Trophoblast cell (in vitro differentiated cells and primary cell): ENCODE measurements at regions not wholly inside any gene's neighbourhood (a gene's known extent, or its start where the extent isn't known, plus 50 kb on each side); places are given as distances from the start of the nearest gene placed in this dataset.

Source experiments
- DNase-seq, 2 donors: peaks; one replicate each; pipeline ENCODE4 v3.0.0-alpha.2; 2016
- H2AFZ ChIP-seq: 2 replicates; pipeline ENCODE4 v1.6.1; 2013; ENCODE audit warnings: low read length, moderate library complexity, mild to moderate bottlenecking; ENCODE audit not compliant: insufficient read depth, poor library complexity
- H2AK5ac ChIP-seq: 2 replicates; pipeline ENCODE4 v1.6.1; 2013; ENCODE audit warnings: mild to moderate bottlenecking, low read length
- H2BK120ac ChIP-seq: 2 replicates; pipeline ENCODE4 v1.6.1; 2013; ENCODE audit warnings: low read length, mild to moderate bottlenecking, moderate library complexity; ENCODE audit not compliant: insufficient read depth, poor library complexity
- H2BK12ac ChIP-seq: 2 replicates; pipeline ENCODE4 v1.6.1; 2013; ENCODE audit warnings: mild to moderate bottlenecking, low read length, moderate library complexity
- H2BK5ac ChIP-seq: 2 replicates; pipeline ENCODE4 v1.6.1; 2013; ENCODE audit warnings: low read length, low read depth, moderate library complexity, mild to moderate bottlenecking; ENCODE audit not compliant: poor library complexity
- H3K14ac ChIP-seq: 2 replicates; pipeline ENCODE4 v1.6.1; 2013; ENCODE audit warnings: mild to moderate bottlenecking, low read length
- H3K18ac ChIP-seq: 2 replicates; pipeline ENCODE4 v1.6.1; 2013; ENCODE audit warnings: mild to moderate bottlenecking, low read length
- H3K23ac ChIP-seq: 2 replicates; pipeline ENCODE4 v1.6.1; 2013; ENCODE audit warnings: low read length
- H3K27ac ChIP-seq: 2 replicates; pipeline ENCODE4 v1.5.1; 2013; ENCODE audit warnings: low read depth, mild to moderate bottlenecking, inconsistent platforms, low read length, moderate library complexity
- H3K27me3 ChIP-seq: 2 replicates; pipeline ENCODE4 v1.6.1; 2013; ENCODE audit warnings: inconsistent platforms, mild to moderate bottlenecking, low read length, moderate library complexity; ENCODE audit not compliant: insufficient read depth
- H3K36me3 ChIP-seq, 2 experiments: 1 replicate in 1 of 2; 2 replicates in 1 of 2; pipeline ENCODE4 v1.6.1; 2013; ENCODE audit warnings: low read length in 2 of 2, mild to moderate bottlenecking in 2 of 2, moderate library complexity in 1 of 2; ENCODE audit not compliant: insufficient read depth in 2 of 2, control insufficient read depth in 1 of 2
- H3K4ac ChIP-seq: 2 replicates; pipeline ENCODE4 v1.6.1; 2013; ENCODE audit warnings: low read depth, mild to moderate bottlenecking, low read length, moderate library complexity
- H3K4me1 ChIP-seq, 2 experiments: 1 replicate in 1 of 2; 2 replicates in 1 of 2; pipeline ENCODE4 v1.6.1; 2013; ENCODE audit warnings: low read length in 2 of 2, mild to moderate bottlenecking in 2 of 2, moderate library complexity in 1 of 2; ENCODE audit not compliant: insufficient read depth in 2 of 2, control insufficient read depth in 1 of 2
- H3K4me2 ChIP-seq: 2 replicates; pipeline ENCODE4 v1.6.1; 2013; ENCODE audit warnings: inconsistent platforms, mild to moderate bottlenecking, low read length, moderate library complexity
- H3K4me3 ChIP-seq: 2 replicates; pipeline ENCODE4 v1.5.1; 2013; ENCODE audit warnings: mild to moderate bottlenecking, low read depth, low read length, inconsistent platforms
- H3K79me1 ChIP-seq: one replicate; pipeline ENCODE4 v1.6.1; 2013; ENCODE audit warnings: low read length
- H3K79me2 ChIP-seq: 2 replicates; pipeline ENCODE4 v1.6.1; 2013; ENCODE audit warnings: low read length, mild to moderate bottlenecking; ENCODE audit not compliant: control insufficient read depth, insufficient read depth, poor library complexity
- H3K9ac ChIP-seq: 2 replicates; pipeline ENCODE4 v1.6.1; 2013; ENCODE audit warnings: mild to moderate bottlenecking, low read length
- H3K9me3 ChIP-seq: 2 replicates; pipeline ENCODE4 v1.6.1; 2013; ENCODE audit warnings: low read depth, mild to moderate bottlenecking, control low read depth, inconsistent platforms, low read length; ENCODE audit not compliant: insufficient read depth
- H4K12ac ChIP-seq: 2 replicates; pipeline ENCODE4 v1.6.1; 2013; ENCODE audit warnings: low read depth, mild to moderate bottlenecking, low read length, moderate library complexity
- H4K8ac ChIP-seq: 2 replicates; pipeline ENCODE4 v1.6.1; 2013; ENCODE audit warnings: low read depth, mild to moderate bottlenecking, low read length, moderate library complexity
- H4K91ac ChIP-seq: one replicate; pipeline ENCODE4 v1.6.1; 2013; ENCODE audit warnings: low read depth, mild to moderate bottlenecking, low read length, moderate library complexity
- WGBS: extraction: QIAGEN DNeasy Blood & Tissue Kit; methylation state at CpG from one replicate; pipeline ENCODE4 v1.1.7; 2013; ENCODE audit warnings: missing lambda C conversion rate; ENCODE audit not compliant: insufficient read length, insufficient coverage; ENCODE audit errors: extremely low coverage; 5-methylcytosine and 5-hydroxymethylcytosine counted together

DNA sequence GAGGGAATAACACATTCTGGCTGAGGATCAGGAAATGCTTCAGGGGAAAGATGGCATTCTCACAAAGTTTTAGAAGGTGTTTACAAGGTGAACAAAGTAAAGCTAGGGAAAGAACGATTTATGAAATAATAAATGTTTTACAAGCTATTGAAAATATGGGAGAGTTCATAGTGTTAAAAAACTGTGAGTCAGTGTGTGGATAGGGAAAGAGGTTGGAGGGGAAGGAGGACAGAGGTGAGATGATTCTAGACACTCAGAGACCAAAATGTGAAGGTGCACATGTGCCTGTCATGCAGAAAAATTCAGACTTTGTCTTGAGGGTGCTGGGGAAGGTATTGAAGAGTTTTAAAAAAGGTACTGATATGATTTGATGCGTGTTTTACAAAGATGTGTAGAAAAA, 476.1 kb downstream of the TDRD3 start:
- H3K18ac ChIP-seq: no peak overlapping the region
- H4K91ac ChIP-seq: no peak overlapping the region
- H2AK5ac ChIP-seq: no peak overlapping the region
- H3K79me2 ChIP-seq: no peaks in the 10 kb centered on the region
- no peak overlapping the region for H3K23ac ChIP-seq
- H3K27ac ChIP-seq: no peak overlapping the region
- peaks cover 3% of the 10 kb centered on the region for H3K9me3 ChIP-seq
- H3K9ac ChIP-seq: no peak overlapping the region
- no peak overlapping the region for H3K4me3 ChIP-seq
- no peaks in the 10 kb centered on the region for H3K36me3 ChIP-seq
- H2BK12ac ChIP-seq: no peak overlapping the region
- no peak overlapping the region for H3K14ac ChIP-seq
- H3K4me2 ChIP-seq: no peak overlapping the region
- no peak overlapping the region for H4K12ac ChIP-seq
- H3K4ac ChIP-seq: no peak overlapping the region
- H2BK5ac ChIP-seq: no peak overlapping the region
- no peaks in the 10 kb centered on the region for H3K79me1 ChIP-seq
- H3K4me1 ChIP-seq: no peaks in the 10 kb centered on the region
- no peak overlapping the region for H2BK120ac ChIP-seq
- H4K8ac ChIP-seq: no peak overlapping the region
- no peak for DNase-seq
- H3K27me3 ChIP-seq: no peaks in the 10 kb centered on the region
- no peak overlapping the region for H2AFZ ChIP-seq
- WGBS: 100% methylated on average over 1 of the region's 2 CpGs

DNA sequence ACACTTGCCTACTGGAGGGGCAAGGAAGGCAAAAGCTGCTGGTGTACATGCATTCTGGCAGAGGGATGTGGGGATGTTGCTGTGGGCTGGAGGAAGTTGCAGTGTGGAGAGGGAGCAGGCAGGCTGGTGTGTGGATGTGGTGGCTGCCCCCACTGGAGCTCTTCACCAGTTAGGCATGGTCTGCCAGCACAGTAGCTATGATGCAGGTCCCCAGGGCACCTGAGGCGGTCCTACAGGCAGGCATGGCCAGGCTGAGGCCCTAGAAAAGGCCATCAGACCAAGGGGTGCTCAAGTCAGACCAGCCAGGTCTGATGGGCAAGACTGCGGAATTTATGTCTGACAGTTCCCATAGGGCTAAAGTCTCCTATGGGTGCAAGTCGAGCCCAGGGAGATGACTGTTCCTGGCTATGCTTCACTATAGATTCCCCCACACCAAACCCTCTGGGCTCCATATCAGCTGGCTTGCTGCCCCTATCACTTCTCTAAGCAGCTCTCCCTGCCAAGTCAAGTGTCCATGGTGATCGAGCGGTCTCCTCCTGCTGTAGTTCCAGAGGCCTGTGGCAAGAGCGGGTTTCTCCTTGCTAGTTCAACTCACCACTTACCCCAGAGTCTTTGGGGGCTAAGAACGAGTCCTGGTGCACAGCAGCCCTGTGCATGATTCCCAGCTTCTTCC, 473.1 kb downstream of the TDRD3 start:
- H3K27ac ChIP-seq: no peak overlapping the region
- H3K4me3 ChIP-seq: peak overlapping the region; percentile 38
- no peak overlapping the region for H2BK120ac ChIP-seq
- no peaks in the 10 kb centered on the region for H3K36me3 ChIP-seq
- H4K8ac ChIP-seq: no peak overlapping the region
- no peaks in the 10 kb centered on the region for H3K27me3 ChIP-seq
- H2AFZ ChIP-seq: no peak overlapping the region
- no peaks in the 10 kb centered on the region for H3K79me1 ChIP-seq
- no peaks in the 10 kb centered on the region for H3K4me1 ChIP-seq
- H3K9me3 ChIP-seq: peaks cover 3% of the 10 kb centered on the region
- no peak overlapping the region for H2BK5ac ChIP-seq
- no peak for DNase-seq
- H3K4me2 ChIP-seq: no peak overlapping the region
- H4K12ac ChIP-seq: no peak overlapping the region
- H3K23ac ChIP-seq: no peak overlapping the region
- H3K4ac ChIP-seq: no peak overlapping the region
- no peak overlapping the region for H3K18ac ChIP-seq
- WGBS: no CpG with 5 or more reads among the region's 7 CpGs
- H4K91ac ChIP-seq: no peak overlapping the region
- H2BK12ac ChIP-seq: no peak overlapping the region
- no peak overlapping the region for H3K14ac ChIP-seq
- no peaks in the 10 kb centered on the region for H3K79me2 ChIP-seq
- H3K9ac ChIP-seq: no peak overlapping the region
- no peak overlapping the region for H2AK5ac ChIP-seq

DNA sequence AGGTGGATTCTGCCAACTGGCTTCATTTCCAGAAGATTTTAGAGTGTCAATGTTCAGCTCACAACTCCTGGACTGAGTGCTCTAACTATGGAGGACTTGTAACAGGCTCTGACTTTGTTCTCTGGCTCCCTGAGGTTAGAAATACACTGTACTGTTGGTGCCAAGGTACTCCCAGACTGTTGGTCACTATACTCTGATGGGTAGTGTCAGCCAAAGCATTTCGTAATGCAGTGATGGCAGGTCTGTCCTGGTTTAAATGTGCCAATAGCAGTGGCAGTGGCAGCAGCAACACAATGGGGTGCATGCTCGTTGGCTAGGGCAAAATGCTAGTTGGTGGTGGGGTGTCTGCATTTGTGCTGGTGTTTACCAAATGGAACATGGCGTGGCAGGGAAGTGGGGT, 472.2 kb downstream of the TDRD3 start:
- no peak overlapping the region for H2BK12ac ChIP-seq
- no peaks in the 10 kb centered on the region for H3K79me1 ChIP-seq
- no peak for DNase-seq
- H3K4me3 ChIP-seq: no peak overlapping the region
- WGBS: no CpG with 5 or more reads among the region's 3 CpGs
- no peak overlapping the region for H3K9ac ChIP-seq
- H3K23ac ChIP-seq: no peak overlapping the region
- H2AK5ac ChIP-seq: no peak overlapping the region
- no peak overlapping the region for H3K4ac ChIP-seq
- no peak overlapping the region for H3K4me2 ChIP-seq
- no peaks in the 10 kb centered on the region for H3K79me2 ChIP-seq
- H2BK120ac ChIP-seq: no peak overlapping the region
- no peak overlapping the region for H4K12ac ChIP-seq
- no peaks in the 10 kb centered on the region for H3K4me1 ChIP-seq
- no peak overlapping the region for H3K14ac ChIP-seq
- no peak overlapping the region for H2AFZ ChIP-seq
- no peaks in the 10 kb centered on the region for H3K27me3 ChIP-seq
- no peak overlapping the region for H3K27ac ChIP-seq
- H3K18ac ChIP-seq: no peak overlapping the region
- peaks cover 3% of the 10 kb centered on the region for H3K9me3 ChIP-seq
- H4K91ac ChIP-seq: no peak overlapping the region
- no peak overlapping the region for H2BK5ac ChIP-seq
- H4K8ac ChIP-seq: no peak overlapping the region
- H3K36me3 ChIP-seq: no peaks in the 10 kb centered on the region

DNA sequence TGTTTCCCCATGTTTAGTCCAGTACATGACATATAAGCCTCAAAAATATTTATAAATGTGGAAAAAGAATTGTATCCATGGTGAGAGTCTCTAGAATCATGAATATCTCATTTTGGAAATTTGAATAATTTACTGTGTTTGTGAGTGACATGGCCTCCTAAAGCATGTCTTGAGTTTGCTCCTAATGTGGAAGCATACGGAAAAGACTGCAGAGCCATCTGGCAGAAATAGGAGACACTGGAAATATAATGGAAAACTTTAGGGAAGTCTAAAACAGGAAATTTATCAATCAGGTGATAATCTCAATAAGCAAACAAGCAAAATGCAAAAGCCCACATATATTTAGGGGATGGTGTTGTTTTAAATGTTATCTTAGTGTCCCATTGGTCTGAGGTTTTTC, 465.0 kb downstream of the TDRD3 start:
- Histone ChIP-seq H2BK120ac (no peak overlapping the region), H2BK5ac (no peak overlapping the region), H3K23ac (no peak overlapping the region), H3K18ac (no peak overlapping the region), H4K8ac (no peak overlapping the region), H3K27me3 (no peaks in the 10 kb centered on the region), H3K9me3 (no peaks in the 10 kb centered on the region), H3K79me2 (no peaks in the 10 kb centered on the region), H3K4me3 (no peak overlapping the region), H3K36me3 (no peaks in the 10 kb centered on the region), H2AFZ (no peak overlapping the region), H3K9ac (no peak overlapping the region), H3K79me1 (no peaks in the 10 kb centered on the region), H2AK5ac (no peak overlapping the region), H3K4ac (no peak overlapping the region), H3K14ac (no peak overlapping the region), H3K27ac (no peak overlapping the region), H3K4me2 (no peak overlapping the region), H4K91ac (no peak overlapping the region), H2BK12ac (no peak overlapping the region), H3K4me1 (no peaks in the 10 kb centered on the region), H4K12ac (no peak overlapping the region)
- no CpG with 5 or more reads among the region's 1 CpG for WGBS
- DNase-seq: no peak
